ENCODE measurements at regions not wholly inside any gene's neighbourhood (a gene's known extent, or its start where the extent isn't known, plus 50 kb on each side); places are given as distances from the start of the nearest gene placed in this dataset.
"Not testable (repeated sequence)": the region's sequence is repeated elsewhere in the genome, so short reads cannot be mapped to it uniquely, and the experiment has no call there.

GRCh38 chr2:180927030-180927686 lies 53.2 kb upstream of the UBE2E3 start:
- no peak for DNase-seq (ENCODE audit: low spot score in 2 of 2)
- FAIRE-seq: no peak

GRCh38 chr2:180925700-180926099 lies 54.7 kb upstream of the UBE2E3 start:
- FAIRE-seq: no peak

GRCh38 chr2:180924063-180924462 lies 56.3 kb upstream of the UBE2E3 start:
- no peak for FAIRE-seq

More at GRCh38 chr2:180925700-180926099, 54.7 kb upstream of the UBE2E3 start:
- DNase-seq (ENCODE audit: low spot score in 2 of 2): no peak

GRCh38 chr2:180910831-180911665 lies 69.4 kb upstream of the UBE2E3 start:
- FAIRE-seq (no peak), DNase-seq (ENCODE audit: low spot score in 2 of 2) (no peak)

More at GRCh38 chr2:180924063-180924462, 56.3 kb upstream of the UBE2E3 start:
- DNase-seq (ENCODE audit: low spot score in 2 of 2): no peak

- FAIRE-seq (no peak), DNase-seq (ENCODE audit: low spot score in 2 of 2) (no peak)
Measured at GRCh38 chr2:180907731-180908130, 72.7 kb upstream of the UBE2E3 start.

GRCh38 chr2:180905461-180905860 lies 74.9 kb upstream of the UBE2E3 start:
- FAIRE-seq (no peak), DNase-seq (ENCODE audit: low spot score in 2 of 2) (no peak)

- DNase-seq (ENCODE audit: low spot score in 2 of 2): no peak
- no peak for FAIRE-seq
Measured at GRCh38 chr2:180905002-180905401, 75.4 kb upstream of the UBE2E3 start.

- DNase-seq (ENCODE audit: low spot score in 2 of 2): no peak
- no peak for FAIRE-seq
Measured at GRCh38 chr2:180901331-180901730, 79.1 kb upstream of the UBE2E3 start.

- no peak for DNase-seq (ENCODE audit: low spot score in 2 of 2)
- no peak for FAIRE-seq
Measured at GRCh38 chr2:180893752-180894151, 86.7 kb upstream of the UBE2E3 start.

GRCh38 chr2:180892091-180892490 lies 88.3 kb upstream of the UBE2E3 start:
- FAIRE-seq (no peak), DNase-seq (ENCODE audit: low spot score in 2 of 2) (no peak)

- FAIRE-seq (no peak), DNase-seq (ENCODE audit: low spot score in 2 of 2) (no peak)
Measured at GRCh38 chr2:180891360-180891759, 89.0 kb upstream of the UBE2E3 start.

GRCh38 chr2:180890781-180891180 lies 89.6 kb upstream of the UBE2E3 start:
- DNase-seq (ENCODE audit: low spot score in 2 of 2): no peak
- FAIRE-seq: no peak

- DNase-seq (ENCODE audit: low spot score in 2 of 2) (no peak), FAIRE-seq (no peak)
Measured at GRCh38 chr2:180882959-180883358, 97.4 kb upstream of the UBE2E3 start.

GRCh38 chr2:180876506-180876905 lies 103.9 kb upstream of the UBE2E3 start:
- FAIRE-seq (no peak), DNase-seq (ENCODE audit: low spot score in 2 of 2) (no peak)

GRCh38 chr2:180873219-180873618 lies 107.2 kb upstream of the UBE2E3 start:
- FAIRE-seq: no peak
- DNase-seq (ENCODE audit: low spot score in 2 of 2): no peak

- FAIRE-seq; DNase-seq (ENCODE audit: low spot score in 2 of 2): not testable (repeated sequence)
Measured at GRCh38 chr2:180872781-180873180, 107.6 kb upstream of the UBE2E3 start.

- DNase-seq (ENCODE audit: low spot score in 2 of 2): no peak
Measured at GRCh38 chr2:180872255-180872654, 108.2 kb upstream of the UBE2E3 start.

GRCh38 chr2:180871649-180872048 lies 108.8 kb upstream of the UBE2E3 start:
- no peak for FAIRE-seq
- no peak for DNase-seq (ENCODE audit: low spot score in 2 of 2)

More at GRCh38 chr2:180872255-180872654, 108.2 kb upstream of the UBE2E3 start:
- no peak for FAIRE-seq

GRCh38 chr2:180849851-180850250 lies 130.6 kb upstream of the UBE2E3 start:
- DNase-seq (ENCODE audit: low spot score in 2 of 2) (no peak), FAIRE-seq (no peak)

GRCh38 chr2:180848393-180848792 lies 132.0 kb upstream of the UBE2E3 start:
- DNase-seq (ENCODE audit: low spot score in 2 of 2): no peak
- no peak for FAIRE-seq

GRCh38 chr2:180846756-180847472 lies 133.5 kb upstream of the UBE2E3 start:
- FAIRE-seq (no peak), DNase-seq (ENCODE audit: low spot score in 2 of 2) (no peak)
